AG09319 (cell line): ENCODE measurements at regions not wholly inside any gene's neighbourhood (a gene's known extent, or its start where the extent isn't known, plus 50 kb on each side); places are given as distances from the start of the nearest gene placed in this dataset.

Experiments
- DNase-seq: peaks from one replicate; pipeline ENCODE4 v3.0.0-alpha.2; 2010; ENCODE audit warnings: low read depth; ENCODE audit errors: extremely low read depth
- TF ChIP-seq, protein P1 (sequence below): IDR thresholded peaks from 2 replicates; pipeline ENCODE4 v1.5.1; 2011; ENCODE audit warnings: low read depth, mild to moderate bottlenecking, inconsistent platforms, low read length, moderate library complexity

GRCh38 chr20:22074635-22075034 lies 369.2 kb downstream of the PAX1 start:
- no peak for DNase-seq
- TF ChIP-seq, protein P1, sequence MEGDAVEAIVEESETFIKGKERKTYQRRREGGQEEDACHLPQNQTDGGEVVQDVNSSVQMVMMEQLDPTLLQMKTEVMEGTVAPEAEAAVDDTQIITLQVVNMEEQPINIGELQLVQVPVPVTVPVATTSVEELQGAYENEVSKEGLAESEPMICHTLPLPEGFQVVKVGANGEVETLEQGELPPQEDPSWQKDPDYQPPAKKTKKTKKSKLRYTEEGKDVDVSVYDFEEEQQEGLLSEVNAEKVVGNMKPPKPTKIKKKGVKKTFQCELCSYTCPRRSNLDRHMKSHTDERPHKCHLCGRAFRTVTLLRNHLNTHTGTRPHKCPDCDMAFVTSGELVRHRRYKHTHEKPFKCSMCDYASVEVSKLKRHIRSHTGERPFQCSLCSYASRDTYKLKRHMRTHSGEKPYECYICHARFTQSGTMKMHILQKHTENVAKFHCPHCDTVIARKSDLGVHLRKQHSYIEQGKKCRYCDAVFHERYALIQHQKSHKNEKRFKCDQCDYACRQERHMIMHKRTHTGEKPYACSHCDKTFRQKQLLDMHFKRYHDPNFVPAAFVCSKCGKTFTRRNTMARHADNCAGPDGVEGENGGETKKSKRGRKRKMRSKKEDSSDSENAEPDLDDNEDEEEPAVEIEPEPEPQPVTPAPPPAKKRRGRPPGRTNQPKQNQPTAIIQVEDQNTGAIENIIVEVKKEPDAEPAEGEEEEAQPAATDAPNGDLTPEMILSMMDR, result no peak

DNA sequence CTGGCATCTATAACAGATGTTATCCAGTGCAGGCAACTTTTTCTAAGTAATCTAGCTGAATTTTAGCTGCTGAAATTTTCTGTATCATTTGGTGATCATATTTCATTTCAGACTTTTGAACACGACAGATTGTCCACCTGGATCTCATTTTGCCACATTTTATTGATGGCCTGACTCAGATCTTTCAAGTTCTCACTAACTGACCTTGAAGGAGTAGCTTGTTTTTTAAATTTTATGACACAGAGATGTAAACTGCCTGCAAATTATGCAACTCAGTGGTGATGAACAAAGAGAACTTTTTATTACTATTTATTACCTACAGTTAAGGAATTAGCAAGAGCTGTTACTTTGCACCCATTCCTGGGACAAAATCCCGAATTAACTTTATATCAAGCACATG lies 366.4 kb downstream of the PAX1 start:
- TF ChIP-seq, protein P1, result no peak
- DNase-seq, result no peak

DNA sequence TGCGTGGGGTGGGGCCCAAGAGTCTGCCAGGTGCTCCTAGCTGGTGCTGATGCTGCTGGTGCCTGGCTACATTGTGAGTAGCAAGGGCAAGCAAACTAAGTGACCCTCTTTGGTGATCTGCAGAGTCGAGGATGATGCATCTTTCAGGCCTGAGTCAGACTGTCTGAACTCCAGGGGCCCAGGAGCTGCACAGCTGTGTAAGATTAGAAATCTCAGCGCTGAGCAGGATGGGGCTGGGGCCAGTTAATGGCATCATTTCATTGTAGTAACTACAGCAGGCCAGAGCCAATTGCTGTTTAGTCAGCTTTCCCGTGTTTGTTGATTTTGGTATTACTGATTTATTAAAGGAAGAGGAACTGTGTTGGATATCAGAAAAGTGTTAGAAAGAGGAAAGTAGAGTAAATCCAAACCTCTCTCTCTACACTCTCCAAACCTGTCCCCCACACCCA lies 365.2 kb downstream of the PAX1 start:
- TF ChIP-seq, protein P1, result no peak
- no peak for DNase-seq

DNA sequence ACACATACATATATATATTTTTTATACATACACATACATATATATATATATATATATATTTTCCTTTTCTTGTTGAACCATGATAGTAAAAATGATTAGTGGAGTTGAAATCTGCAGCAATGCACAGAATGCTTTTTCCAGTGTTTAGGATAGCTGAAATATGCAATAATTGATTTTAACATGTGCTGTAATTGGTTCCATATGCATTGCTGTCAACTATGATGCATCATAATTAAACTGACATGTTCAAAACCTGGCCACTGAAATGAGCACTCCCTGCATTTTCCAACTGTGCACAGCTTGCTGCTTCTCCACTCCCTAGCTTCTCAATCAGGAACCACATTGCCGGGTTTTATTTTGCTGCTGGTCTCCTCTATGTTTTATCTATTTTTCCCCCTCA lies 358.3 kb downstream of the PAX1 start:
- TF ChIP-seq, protein P1, result no peak
- DNase-seq, result no peak

- no peak for DNase-seq
- TF ChIP-seq, protein P1, result no peak
These were observed 357.4 kb downstream of the PAX1 start for GRCh38 chr20:22062874-22063273.

GRCh38 chr20:22060610-22061009 lies 355.1 kb downstream of the PAX1 start:
- DNase-seq, result no peak
- TF ChIP-seq, protein P1, result no peak

GRCh38 chr20:22058746-22059145 lies 353.3 kb downstream of the PAX1 start:
- TF ChIP-seq, protein P1, result no peak
- DNase-seq, result no peak
